Erythroblast (primary cell): ENCODE measurements at regions not wholly inside any gene's neighbourhood (a gene's known extent, or its start where the extent isn't known, plus 50 kb on each side); places are given as distances from the start of the nearest gene placed in this dataset.

Experiments used
- GATA1 ChIP-seq: IDR thresholded peaks from 2 replicates; pipeline ENCODE4 v1.6.1; 2011; ENCODE audit warnings: low read depth, mild to moderate bottlenecking, control low read depth, low read length, moderate library complexity
- POLR2A ChIP-seq: IDR thresholded peaks from 2 replicates; pipeline ENCODE4 v1.6.1; 2011; ENCODE audit warnings: mild to moderate bottlenecking, low read length

GRCh38 chr22:48553119-48553518 is 1274.6 kb downstream of the BRD1 start:
- TF ChIP-seq POLR2A (no peak), GATA1 (no peak)
